Esophagus squamous epithelium (tissue), 4 donors: ENCODE measurements at regions not wholly inside any gene's neighbourhood (a gene's known extent, or its start where the extent isn't known, plus 50 kb on each side); places are given as distances from the start of the nearest gene placed in this dataset.

ENCODE experiments used
- POLR2A ChIP-seq, 4 donors: fragments of 450-650 bp; IDR thresholded peaks; one replicate each; pipeline ENCODE4 v1.6.1; 2017; ENCODE audit warnings: antibody characterized with exemption in 4 of 4, mild to moderate bottlenecking in 4 of 4, moderate library complexity in 3 of 4
- TF ChIP-seq, protein P1 (sequence below), 6 experiments: fragments of 450-650 bp in 4 of 6; fragments of 200-600 bp in 2 of 6; sonication (generic) in 2 of 6; IDR thresholded peaks; one replicate each; pipeline ENCODE4 v1.5.1; 2016 to 2019; ENCODE audit warnings: antibody characterized with exemption in 6 of 6, mild to moderate bottlenecking in 4 of 6, moderate library complexity in 4 of 6

GRCh38 chr6:98286620-98287019 lies 547.8 kb upstream of the POU3F2 start:
- TF ChIP-seq, protein P1, sequence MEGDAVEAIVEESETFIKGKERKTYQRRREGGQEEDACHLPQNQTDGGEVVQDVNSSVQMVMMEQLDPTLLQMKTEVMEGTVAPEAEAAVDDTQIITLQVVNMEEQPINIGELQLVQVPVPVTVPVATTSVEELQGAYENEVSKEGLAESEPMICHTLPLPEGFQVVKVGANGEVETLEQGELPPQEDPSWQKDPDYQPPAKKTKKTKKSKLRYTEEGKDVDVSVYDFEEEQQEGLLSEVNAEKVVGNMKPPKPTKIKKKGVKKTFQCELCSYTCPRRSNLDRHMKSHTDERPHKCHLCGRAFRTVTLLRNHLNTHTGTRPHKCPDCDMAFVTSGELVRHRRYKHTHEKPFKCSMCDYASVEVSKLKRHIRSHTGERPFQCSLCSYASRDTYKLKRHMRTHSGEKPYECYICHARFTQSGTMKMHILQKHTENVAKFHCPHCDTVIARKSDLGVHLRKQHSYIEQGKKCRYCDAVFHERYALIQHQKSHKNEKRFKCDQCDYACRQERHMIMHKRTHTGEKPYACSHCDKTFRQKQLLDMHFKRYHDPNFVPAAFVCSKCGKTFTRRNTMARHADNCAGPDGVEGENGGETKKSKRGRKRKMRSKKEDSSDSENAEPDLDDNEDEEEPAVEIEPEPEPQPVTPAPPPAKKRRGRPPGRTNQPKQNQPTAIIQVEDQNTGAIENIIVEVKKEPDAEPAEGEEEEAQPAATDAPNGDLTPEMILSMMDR (IDR thresholded peaks at IDR 0.05): no peak
- no peak for TF ChIP-seq POLR2A (IDR thresholded peaks at IDR 0.05)
